PC-3 (cell line): ENCODE measurements at regions not wholly inside any gene's neighbourhood (a gene's known extent, or its start where the extent isn't known, plus 50 kb on each side); places are given as distances from the start of the nearest gene placed in this dataset.

Source experiments
- CTCF ChIP-seq: fragments of 300-600 bp; sonication (generic); conservative IDR thresholded peaks from 2 replicates; pipeline ENCODE4 v1.5.1; 2017; ENCODE audit warnings: antibody characterized with exemption, low read depth, mild to moderate bottlenecking, low read length
- EZH2phosphoT487 ChIP-seq: fragments of 300-600 bp; sonication (generic); IDR thresholded peaks from 2 replicates; pipeline ENCODE4 v1.6.1; 2018; ENCODE audit warnings: mild to moderate bottlenecking, antibody characterized with exemption, low read length, borderline replicate concordance

DNA sequence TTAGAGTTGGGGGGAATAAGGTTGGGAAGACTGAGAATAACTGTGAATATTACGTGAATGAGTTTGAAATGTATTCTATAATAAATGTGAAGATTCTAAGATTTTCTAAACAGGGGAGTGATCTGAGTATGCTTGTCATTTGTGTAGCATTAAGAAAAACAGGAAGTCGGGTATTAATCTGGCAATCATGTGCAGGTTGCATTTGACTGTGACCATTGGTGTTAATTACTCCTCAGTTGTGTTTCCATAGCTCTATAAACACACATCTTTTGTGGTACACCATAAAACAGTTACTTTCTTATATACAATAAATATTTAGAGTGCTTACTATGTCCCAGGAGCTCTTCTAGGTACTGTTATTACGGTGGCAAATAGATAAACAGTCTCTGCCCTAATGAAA is 434.4 kb upstream of the PDE3A start:
- no peak for TF ChIP-seq EZH2phosphoT487
- TF ChIP-seq CTCF, result no peak
